CMK (cell line): ENCODE measurements at regions not wholly inside any gene's neighbourhood (a gene's known extent, or its start where the extent isn't known, plus 50 kb on each side); places are given as distances from the start of the nearest gene placed in this dataset.

ENCODE experiments used
- DNase-seq: peaks from one replicate; pipeline ENCODE4 v3.0.0-alpha.2; 2010; ENCODE audit warnings: low read depth

- no peak for DNase-seq
Observed at GRCh38 chr2:41990245-41990644, 57.6 kb upstream of the PKDCC start.

GRCh38 chr2:41990688-41991087 lies 57.1 kb upstream of the PKDCC start:
- DNase-seq, result no peak

- no peak for DNase-seq
Observed at GRCh38 chr2:41992056-41992642, 55.7 kb upstream of the PKDCC start.

GRCh38 chr2:41992671-41993434 lies 55.0 kb upstream of the PKDCC start:
- no peak for DNase-seq

- no peak for DNase-seq
Observed at GRCh38 chr2:41993435-41993925, 54.3 kb upstream of the PKDCC start.

GRCh38 chr2:41994233-41994637 lies 53.6 kb upstream of the PKDCC start:
- no peak for DNase-seq

- DNase-seq, result no peak
Observed at GRCh38 chr2:41994661-41995060, 53.2 kb upstream of the PKDCC start.

GRCh38 chr2:41997561-41997960 lies 50.3 kb upstream of the PKDCC start:
- DNase-seq, result no peak
